AG09319 (cell line): ENCODE measurements at regions not wholly inside any gene's neighbourhood (a gene's known extent, or its start where the extent isn't known, plus 50 kb on each side); places are given as distances from the start of the nearest gene placed in this dataset.

Experiments used
- DNase-seq: peaks from one replicate; pipeline ENCODE4 v3.0.0-alpha.2; 2010; ENCODE audit warnings: low read depth; ENCODE audit errors: extremely low read depth
- TF ChIP-seq, protein P1 (sequence below): IDR thresholded peaks from 2 replicates; pipeline ENCODE4 v1.5.1; 2011; ENCODE audit warnings: low read depth, mild to moderate bottlenecking, inconsistent platforms, low read length, moderate library complexity

GRCh38 chr13:32910530-32910929 lies 105.7 kb upstream of the KL start:
- DNase-seq: no peak
- TF ChIP-seq, protein P1, sequence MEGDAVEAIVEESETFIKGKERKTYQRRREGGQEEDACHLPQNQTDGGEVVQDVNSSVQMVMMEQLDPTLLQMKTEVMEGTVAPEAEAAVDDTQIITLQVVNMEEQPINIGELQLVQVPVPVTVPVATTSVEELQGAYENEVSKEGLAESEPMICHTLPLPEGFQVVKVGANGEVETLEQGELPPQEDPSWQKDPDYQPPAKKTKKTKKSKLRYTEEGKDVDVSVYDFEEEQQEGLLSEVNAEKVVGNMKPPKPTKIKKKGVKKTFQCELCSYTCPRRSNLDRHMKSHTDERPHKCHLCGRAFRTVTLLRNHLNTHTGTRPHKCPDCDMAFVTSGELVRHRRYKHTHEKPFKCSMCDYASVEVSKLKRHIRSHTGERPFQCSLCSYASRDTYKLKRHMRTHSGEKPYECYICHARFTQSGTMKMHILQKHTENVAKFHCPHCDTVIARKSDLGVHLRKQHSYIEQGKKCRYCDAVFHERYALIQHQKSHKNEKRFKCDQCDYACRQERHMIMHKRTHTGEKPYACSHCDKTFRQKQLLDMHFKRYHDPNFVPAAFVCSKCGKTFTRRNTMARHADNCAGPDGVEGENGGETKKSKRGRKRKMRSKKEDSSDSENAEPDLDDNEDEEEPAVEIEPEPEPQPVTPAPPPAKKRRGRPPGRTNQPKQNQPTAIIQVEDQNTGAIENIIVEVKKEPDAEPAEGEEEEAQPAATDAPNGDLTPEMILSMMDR: no peak

- no peak for DNase-seq
- TF ChIP-seq, protein P1: peak; percentile 47
Measured at GRCh38 chr13:32911506-32911905, 104.7 kb upstream of the KL start.

GRCh38 chr13:32914686-32915085 lies 101.5 kb upstream of the KL start:
- no peak for DNase-seq
- TF ChIP-seq, protein P1: no peak

DNA sequence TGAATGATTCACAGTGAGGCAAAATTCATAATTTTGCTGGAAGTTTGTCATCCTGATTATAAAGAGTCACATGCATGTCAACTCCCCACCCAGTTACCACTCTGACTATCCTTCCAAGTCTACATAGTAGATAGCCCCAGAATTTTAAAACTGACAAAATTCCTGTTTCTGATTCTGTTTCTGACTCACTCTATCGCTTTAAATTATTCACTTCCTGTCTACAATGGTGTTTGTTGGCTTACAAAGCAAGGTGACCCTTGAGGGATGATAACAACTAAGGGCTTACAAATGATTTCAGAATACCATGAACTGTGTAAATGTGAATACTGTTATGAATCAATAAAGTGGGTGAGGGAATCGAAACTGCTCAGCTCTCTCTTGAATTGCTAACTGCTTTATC lies 98.7 kb upstream of the KL start:
- TF ChIP-seq, protein P1: no peak
- DNase-seq: no peak

GRCh38 chr13:32923725-32924124 lies 92.5 kb upstream of the KL start:
- TF ChIP-seq, protein P1: no peak

DNA sequence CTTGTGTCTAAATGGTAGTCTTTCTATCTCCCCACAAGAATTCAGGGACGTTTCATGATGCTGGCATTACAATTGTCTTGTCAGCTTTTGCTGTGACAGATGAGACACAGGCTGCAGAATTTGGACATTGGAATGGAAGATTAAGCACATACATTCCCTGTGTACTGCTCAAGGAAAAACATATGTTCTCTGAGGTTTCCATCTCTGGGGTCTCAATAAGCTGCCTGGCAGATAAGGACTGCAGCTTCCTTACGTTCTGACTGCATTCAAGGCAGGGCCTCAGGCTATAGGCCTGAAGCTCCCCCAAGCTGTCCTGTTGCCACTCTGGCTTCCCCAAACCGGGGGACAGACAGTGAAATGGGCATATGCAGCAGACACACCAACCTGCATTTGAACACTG lies 91.3 kb upstream of the KL start:
- DNase-seq: no peak
- TF ChIP-seq, protein P1: no peak

More at GRCh38 chr13:32923725-32924124, 92.5 kb upstream of the KL start:
- no peak for DNase-seq

- TF ChIP-seq, protein P1: no peak
Measured at GRCh38 chr13:32925506-32925905, 90.7 kb upstream of the KL start.

More at GRCh38 chr13:32925506-32925905, 90.7 kb upstream of the KL start:
- no peak for DNase-seq
